GM21786 (cell line): ENCODE measurements at regions not wholly inside any gene's neighbourhood (a gene's known extent, or its start where the extent isn't known, plus 50 kb on each side); places are given as distances from the start of the nearest gene placed in this dataset.
"Not testable (repeated sequence)": the region's sequence is repeated elsewhere in the genome, so short reads cannot be mapped to it uniquely, and the experiment has no call there.

Experiments used
- ATAC-seq: cut with Tn5 transposase; IDR thresholded peaks from one replicate; pipeline ENCODE4 v1.9.1; 2021; ENCODE audit not compliant: unreplicated experiment

DNA sequence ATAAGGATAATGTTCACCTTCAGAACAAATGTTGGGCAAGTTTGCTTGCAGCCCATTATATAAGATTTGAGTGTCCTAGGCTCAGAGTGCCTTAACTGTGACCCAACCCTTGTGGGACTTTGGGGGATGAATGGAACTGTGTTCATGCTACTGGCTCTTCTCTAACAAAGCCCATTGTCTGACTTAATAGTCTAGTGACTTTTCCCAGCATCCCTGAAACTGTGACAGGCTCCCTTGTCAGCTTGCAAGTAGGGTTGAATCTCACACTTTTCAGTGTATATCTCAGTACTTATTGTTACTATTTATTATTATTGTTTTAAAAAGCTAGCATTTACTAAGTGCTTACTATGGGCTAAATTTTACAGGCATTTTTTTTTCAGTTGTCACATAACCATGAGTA lies 1488.2 kb downstream of the KHDRBS2 start:
- ATAC-seq = not testable (repeated sequence)

DNA sequence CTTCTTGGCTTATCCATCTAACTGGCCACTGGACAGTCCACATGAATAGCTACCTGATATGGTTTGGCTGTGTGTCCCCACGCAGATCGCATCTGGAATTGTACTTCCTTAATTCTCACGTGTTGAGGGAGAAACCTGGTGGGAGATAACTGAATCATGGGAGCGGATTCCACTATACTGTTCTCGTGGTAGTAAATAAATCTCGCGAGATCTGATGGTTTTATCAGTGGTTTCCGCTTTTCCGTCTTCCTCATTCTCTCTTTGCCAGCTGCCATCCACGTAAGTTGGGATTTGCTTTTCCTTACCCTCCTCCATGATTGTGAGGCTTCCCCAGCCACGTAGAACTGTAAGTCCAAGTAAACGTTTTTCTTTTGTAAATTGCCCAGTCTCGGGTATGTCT lies 1496.4 kb downstream of the KHDRBS2 start:
- not testable (repeated sequence) for ATAC-seq

- not testable (repeated sequence) for ATAC-seq
Measured at GRCh38 chr6:60782698-60783464, 1503.1 kb downstream of the KHDRBS2 start.

- not testable (repeated sequence) for ATAC-seq
Measured at GRCh38 chr6:60779591-60779990, 1506.4 kb downstream of the KHDRBS2 start.

DNA sequence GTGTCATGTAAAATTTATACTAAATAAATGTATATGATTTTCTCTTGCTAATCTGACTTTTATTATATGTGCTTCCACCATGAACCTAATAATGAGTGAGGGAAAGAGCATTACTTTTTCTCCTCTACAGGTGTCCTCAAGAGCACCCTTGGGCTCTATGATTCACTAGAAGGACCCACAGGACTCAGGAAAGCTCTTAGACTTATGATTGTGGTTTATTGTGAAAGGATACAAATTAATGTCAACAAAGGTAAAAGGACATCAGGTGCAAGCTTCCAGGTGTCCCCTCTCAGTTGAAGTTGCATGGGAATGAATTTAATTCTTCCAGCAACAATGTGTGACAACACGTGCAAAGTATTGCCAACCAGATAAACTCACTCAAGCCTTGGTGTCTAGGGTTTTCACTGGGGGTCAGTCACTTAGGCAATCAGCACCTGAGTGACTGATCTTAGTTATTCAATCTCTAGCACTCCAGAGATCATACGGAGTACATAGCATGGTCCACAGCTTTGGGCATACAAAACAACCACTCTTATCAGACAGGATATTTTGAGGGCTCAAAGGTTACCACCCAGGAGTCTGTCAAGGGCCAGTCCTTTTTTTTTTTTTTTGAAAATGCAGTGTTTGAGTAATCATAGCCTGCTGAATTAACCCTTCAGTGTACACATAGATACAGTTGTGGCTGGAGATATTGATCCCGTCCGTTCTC lies 1518.1 kb downstream of the KHDRBS2 start:
- ATAC-seq = not testable (repeated sequence)

- ATAC-seq = not testable (repeated sequence)
Measured at GRCh38 chr6:60765331-60765730, 1520.7 kb downstream of the KHDRBS2 start.

- ATAC-seq = not testable (repeated sequence)
Measured at GRCh38 chr6:60763464-60764080, 1522.5 kb downstream of the KHDRBS2 start.

- ATAC-seq = not testable (repeated sequence)
Measured at GRCh38 chr6:60760928-60761327, 1525.1 kb downstream of the KHDRBS2 start.

GRCh38 chr6:60759149-60759825 lies 1526.7 kb downstream of the KHDRBS2 start:
- ATAC-seq = not testable (repeated sequence)

- ATAC-seq = not testable (repeated sequence)
Measured at GRCh38 chr6:60758725-60759124, 1527.3 kb downstream of the KHDRBS2 start.

DNA sequence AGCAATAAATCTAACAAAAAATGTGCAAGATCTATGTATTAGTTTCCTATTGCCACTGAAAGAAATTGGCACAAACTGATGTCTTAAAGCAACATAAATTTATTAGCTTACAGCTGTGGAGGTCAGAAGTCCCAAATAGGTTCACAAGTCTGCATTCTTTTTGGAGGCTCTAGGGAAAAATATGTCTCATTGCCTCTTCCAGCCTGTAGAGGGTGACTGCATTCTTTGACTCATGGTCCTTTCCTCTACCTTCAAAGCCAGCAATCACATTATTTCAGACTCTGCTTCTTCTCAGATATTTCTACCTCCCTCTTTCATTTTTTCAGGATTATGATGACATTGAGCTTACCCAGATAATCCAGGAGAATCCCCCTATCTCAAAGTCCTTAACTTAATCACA lies 1531.1 kb downstream of the KHDRBS2 start:
- no peak for ATAC-seq

DNA sequence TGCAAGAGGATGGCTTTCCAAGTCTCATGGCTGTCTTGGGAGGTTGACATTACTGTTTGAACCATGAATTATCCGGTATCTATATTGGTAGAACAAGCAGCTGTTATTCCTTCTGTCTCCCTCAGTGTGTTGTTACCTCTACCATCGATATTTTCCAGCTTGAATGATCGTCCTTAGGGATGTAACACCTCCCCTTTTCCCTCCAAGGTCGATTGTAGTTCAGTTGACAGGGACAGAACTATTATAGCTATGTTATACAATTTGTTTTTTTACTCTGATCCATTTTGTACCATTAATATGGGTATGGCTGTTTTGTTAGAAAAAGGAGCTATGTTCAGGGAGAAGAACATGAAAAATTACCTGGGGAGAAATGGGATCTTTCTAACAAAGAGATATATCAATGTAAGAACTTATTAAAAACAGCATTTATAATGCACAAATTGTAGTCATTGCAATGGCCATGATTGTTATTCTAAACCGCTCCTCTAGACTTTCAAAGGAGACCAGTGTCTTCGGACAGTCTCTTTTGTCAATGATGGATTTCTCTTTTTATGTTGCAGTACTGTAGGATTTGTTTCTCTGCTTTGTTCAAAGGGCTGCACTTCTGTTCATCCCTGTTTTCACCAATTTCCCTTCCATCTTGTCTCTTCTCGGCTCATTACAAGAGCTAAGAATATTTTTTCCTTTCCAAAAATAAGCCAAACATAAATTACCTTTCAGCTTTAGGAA lies 1535.5 kb downstream of the KHDRBS2 start:
- ATAC-seq = not testable (repeated sequence)

DNA sequence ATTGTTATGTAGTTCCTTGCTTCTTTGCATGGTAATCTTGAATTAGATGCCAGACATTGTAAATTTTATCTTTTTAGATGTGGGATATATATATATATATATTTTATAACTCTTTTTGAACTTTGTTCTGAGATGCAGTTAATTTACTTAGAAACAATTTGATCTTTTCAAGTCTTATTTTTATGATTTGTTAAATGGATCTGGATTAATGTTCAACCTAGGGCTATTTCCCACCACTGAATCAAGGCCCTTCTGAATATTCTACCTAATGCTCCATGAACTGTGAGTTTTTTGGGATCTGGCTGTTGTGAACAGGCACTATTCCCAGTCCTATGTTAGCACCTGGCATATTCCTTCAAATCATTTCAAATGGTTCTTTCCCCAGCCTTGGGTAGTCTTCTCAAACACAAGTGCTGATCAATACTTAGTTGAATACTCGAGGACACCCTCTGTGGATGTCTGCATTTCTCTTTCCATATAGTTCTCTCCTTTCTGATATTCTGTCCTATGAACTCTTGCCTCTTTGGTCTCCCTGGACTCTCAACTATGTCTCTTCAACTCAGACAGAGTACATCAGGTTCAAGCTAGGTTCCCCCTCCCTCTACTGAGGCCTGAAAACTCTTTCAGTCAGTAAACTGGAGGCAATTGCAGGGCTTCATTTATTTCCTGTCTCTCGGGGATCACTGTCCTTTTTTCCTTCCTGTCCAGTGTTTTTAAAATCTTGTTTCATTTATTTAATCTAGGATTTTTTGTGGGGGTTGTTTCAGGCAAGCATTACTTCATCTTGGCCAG lies 1538.1 kb downstream of the KHDRBS2 start:
- not testable (repeated sequence) for ATAC-seq

DNA sequence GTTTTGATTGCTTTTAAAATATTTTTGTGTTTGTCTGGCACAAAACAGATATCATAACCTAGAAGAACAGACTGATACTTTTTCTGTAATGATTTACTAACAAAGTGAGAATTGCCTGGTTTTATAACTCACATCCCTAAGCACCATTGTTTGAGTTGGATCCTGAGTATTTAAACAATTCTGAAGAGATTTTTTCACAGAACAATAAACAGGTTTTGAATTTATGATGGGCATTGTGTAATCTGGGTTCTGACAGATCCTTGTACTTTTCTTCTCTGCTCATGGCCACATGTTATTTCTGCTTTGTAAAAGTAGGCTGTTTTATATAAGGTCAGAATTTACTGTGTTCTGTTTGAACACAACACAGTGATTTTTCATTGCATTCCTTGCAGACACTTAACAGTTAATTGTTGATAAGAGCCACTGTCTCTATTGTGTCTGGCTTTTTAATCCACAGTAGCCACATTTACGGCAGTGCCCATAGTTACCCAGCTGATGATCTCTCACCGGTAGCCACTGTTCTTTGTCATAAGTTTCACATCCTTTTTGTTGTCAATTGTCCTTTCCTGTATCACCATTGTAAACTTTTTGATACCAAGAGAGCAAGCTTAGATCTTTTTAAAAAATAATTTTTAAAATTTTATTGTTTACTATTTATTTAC lies 1548.1 kb downstream of the KHDRBS2 start:
- peak; percentile 68 for ATAC-seq

- ATAC-seq = not testable (repeated sequence)
Measured at GRCh38 chr6:60737315-60737714, 1548.7 kb downstream of the KHDRBS2 start.

DNA sequence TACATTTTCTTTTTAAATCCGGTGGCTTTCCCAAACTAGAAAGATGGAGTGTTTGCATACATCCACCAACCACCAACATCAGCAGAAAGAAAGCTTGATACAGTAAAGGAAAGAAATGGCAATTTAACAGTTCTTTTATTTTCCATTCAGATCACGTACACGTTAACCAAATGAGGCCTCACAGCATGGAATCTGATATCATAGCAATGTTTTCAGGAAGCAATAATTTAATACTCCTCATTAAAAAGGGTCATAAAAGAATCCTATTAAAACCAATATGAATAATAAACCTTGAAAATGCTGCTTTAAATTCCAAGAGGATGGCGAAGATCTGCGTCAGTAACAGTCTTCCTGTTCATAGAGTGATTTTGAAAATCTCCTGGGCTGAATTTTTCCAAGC lies 1562.1 kb downstream of the KHDRBS2 start:
- not testable (repeated sequence) for ATAC-seq

GRCh38 chr6:60695232-60695631 lies 1590.8 kb downstream of the KHDRBS2 start:
- ATAC-seq = no peak

DNA sequence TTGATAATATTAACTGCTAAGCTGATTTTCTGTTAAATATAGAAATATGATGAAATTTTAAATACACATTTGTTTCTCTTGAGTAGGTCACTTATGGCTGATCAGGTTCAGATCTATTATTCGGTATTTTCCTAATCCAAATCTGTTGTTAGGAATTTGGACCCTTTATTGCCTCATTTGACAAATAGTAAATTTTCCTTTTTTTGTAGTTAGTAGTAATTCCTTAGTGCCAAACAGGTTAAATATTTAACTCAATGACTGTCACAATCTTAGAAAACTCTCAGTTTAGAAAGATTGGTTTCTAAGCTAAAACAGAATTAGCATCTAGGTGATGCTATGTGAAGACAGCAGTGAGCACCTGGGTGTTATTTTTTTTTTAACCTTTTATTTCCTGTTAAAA lies 1598.9 kb downstream of the KHDRBS2 start:
- no peak for ATAC-seq

GRCh38 chr6:60681806-60682205 lies 1604.2 kb downstream of the KHDRBS2 start:
- no peak for ATAC-seq
